GM19452 (cell line): ENCODE measurements at regions not wholly inside any gene's neighbourhood (a gene's known extent, or its start where the extent isn't known, plus 50 kb on each side); places are given as distances from the start of the nearest gene placed in this dataset.
"Not testable (repeated sequence)": the region's sequence is repeated elsewhere in the genome, so short reads cannot be mapped to it uniquely, and the experiment has no call there.

Experiments used
- ATAC-seq: cut with Tn5 transposase; IDR thresholded peaks from one replicate; pipeline ENCODE4 v1.9.1; 2021; ENCODE audit not compliant: unreplicated experiment

GRCh38 chr6:157727629-157728182 lies 95.3 kb upstream of the SNX9 start:
- ATAC-seq = no peak

- no peak for ATAC-seq
Measured at GRCh38 chr6:157728183-157728881, 94.7 kb upstream of the SNX9 start.

- ATAC-seq = no peak
Measured at GRCh38 chr6:157731221-157731620, 91.8 kb upstream of the SNX9 start.

- ATAC-seq = no peak
Measured at GRCh38 chr6:157732007-157732406, 91.0 kb upstream of the SNX9 start.

- no peak for ATAC-seq
Measured at GRCh38 chr6:157732416-157733161, 90.5 kb upstream of the SNX9 start.

- not testable (repeated sequence) for ATAC-seq
Measured at GRCh38 chr6:157736555-157736954, 86.5 kb upstream of the SNX9 start.

- ATAC-seq = no peak
Measured at GRCh38 chr6:157741321-157741947, 81.6 kb upstream of the SNX9 start.

GRCh38 chr6:157741948-157742556 lies 81.0 kb upstream of the SNX9 start:
- ATAC-seq = no peak

GRCh38 chr6:157744102-157744601 lies 78.9 kb upstream of the SNX9 start:
- ATAC-seq = no peak

- ATAC-seq = no peak
Measured at GRCh38 chr6:157746897-157747296, 76.1 kb upstream of the SNX9 start.

- ATAC-seq = no peak
Measured at GRCh38 chr6:157747370-157747769, 75.7 kb upstream of the SNX9 start.

- no peak for ATAC-seq
Measured at GRCh38 chr6:157748839-157749571, 74.0 kb upstream of the SNX9 start.

GRCh38 chr6:157750973-157751372 lies 72.1 kb upstream of the SNX9 start:
- not testable (repeated sequence) for ATAC-seq

- ATAC-seq = no peak
Measured at GRCh38 chr6:157751547-157752200, 71.4 kb upstream of the SNX9 start.

- not testable (repeated sequence) for ATAC-seq
Measured at GRCh38 chr6:157752879-157753278, 70.2 kb upstream of the SNX9 start.

- ATAC-seq = no peak
Measured at GRCh38 chr6:157753291-157753690, 69.8 kb upstream of the SNX9 start.

GRCh38 chr6:157753801-157754200 lies 69.2 kb upstream of the SNX9 start:
- not testable (repeated sequence) for ATAC-seq

GRCh38 chr6:157754351-157754750 lies 68.7 kb upstream of the SNX9 start:
- no peak for ATAC-seq

GRCh38 chr6:157755032-157755745 lies 67.9 kb upstream of the SNX9 start:
- no peak for ATAC-seq
